NCI-H2227 (cell line): ENCODE measurements at regions not wholly inside any gene's neighbourhood (a gene's known extent, or its start where the extent isn't known, plus 50 kb on each side); places are given as distances from the start of the nearest gene placed in this dataset.
A peak's percentile ranks its signal among the peaks of the same experiment; 100 is the strongest.

Experiments
- DNase-seq: peaks from one replicate; lab custom pipeline; 2025; ENCODE audit not compliant: unreplicated experiment; lab: John Stamatoyannopoulos, UW

GRCh38 chr2:181146171-181146570 lies 165.8 kb downstream of the UBE2E3 start:
- DNase-seq: no peak

DNA sequence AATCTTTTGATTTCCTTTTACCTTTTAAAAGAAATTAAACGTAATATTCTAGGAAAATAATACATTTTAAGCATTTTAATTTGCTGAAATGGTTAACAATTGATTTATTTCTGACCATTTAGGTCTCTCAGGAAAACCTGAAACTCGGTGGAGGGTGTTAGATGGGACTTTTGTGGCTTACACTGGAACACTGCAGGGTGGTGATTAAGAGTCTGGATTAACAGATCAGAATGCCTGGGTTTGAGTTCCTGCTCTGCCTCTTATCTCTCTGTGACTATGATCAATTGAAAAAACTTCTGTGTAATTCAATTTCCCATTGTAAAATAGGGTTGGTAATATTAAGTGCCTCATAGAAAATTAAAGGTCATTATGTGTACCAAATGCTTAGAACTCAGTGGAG lies 168.7 kb downstream of the UBE2E3 start:
- no peak for DNase-seq

DNA sequence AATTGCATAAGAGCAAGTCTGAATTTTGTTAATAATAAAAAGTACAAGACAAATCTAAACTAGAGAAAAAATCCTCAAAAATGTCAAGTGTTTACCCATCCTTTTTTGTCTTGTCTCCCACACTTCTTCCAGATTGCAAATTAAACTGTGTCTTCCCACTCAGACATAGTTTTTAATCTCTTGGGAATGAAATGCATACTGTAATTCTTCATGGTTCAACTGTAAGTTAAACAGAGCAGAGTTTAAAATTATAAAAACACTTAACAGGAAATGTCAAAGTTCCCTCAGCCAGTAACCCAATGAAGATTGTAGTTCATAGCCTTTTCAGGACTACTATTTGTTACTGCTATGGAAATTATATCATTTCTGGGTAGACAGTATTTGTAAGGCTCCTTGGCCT lies 171.8 kb downstream of the UBE2E3 start:
- DNase-seq: no peak

- no peak for DNase-seq
These were observed 172.3 kb downstream of the UBE2E3 start for GRCh38 chr2:181152701-181153100.

- peak; percentile 47 for DNase-seq
These were observed 173.5 kb downstream of the UBE2E3 start for GRCh38 chr2:181153886-181154285.

DNA sequence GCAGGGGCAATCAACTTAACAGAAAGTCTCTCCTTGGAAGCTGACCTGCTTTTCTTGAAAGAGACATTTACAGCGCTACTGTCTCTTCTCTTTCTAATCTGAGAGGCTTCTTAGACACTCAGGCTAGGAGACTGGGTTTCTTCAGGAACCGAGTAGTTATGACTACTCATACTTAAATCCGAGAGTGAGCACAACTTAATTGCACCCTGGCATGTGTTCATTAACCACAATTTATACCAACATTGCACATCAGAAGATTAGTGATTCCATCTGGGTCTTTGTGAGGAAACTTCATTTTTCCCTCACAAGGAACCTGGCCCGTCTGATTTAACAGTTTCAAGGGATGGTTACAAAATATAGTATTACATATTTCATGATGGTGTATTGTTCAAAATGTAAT lies 176.9 kb downstream of the UBE2E3 start:
- no peak for DNase-seq

GRCh38 chr2:181158427-181158826 lies 178.0 kb downstream of the UBE2E3 start:
- no peak for DNase-seq

- DNase-seq: no peak
These were observed 181.2 kb downstream of the UBE2E3 start for GRCh38 chr2:181161615-181162014.

- no peak for DNase-seq
These were observed 182.7 kb downstream of the UBE2E3 start for GRCh38 chr2:181163139-181163538.

- no peak for DNase-seq
These were observed 183.3 kb downstream of the UBE2E3 start for GRCh38 chr2:181163691-181164090.

GRCh38 chr2:181164699-181165098 lies 184.3 kb downstream of the UBE2E3 start:
- no peak for DNase-seq

DNA sequence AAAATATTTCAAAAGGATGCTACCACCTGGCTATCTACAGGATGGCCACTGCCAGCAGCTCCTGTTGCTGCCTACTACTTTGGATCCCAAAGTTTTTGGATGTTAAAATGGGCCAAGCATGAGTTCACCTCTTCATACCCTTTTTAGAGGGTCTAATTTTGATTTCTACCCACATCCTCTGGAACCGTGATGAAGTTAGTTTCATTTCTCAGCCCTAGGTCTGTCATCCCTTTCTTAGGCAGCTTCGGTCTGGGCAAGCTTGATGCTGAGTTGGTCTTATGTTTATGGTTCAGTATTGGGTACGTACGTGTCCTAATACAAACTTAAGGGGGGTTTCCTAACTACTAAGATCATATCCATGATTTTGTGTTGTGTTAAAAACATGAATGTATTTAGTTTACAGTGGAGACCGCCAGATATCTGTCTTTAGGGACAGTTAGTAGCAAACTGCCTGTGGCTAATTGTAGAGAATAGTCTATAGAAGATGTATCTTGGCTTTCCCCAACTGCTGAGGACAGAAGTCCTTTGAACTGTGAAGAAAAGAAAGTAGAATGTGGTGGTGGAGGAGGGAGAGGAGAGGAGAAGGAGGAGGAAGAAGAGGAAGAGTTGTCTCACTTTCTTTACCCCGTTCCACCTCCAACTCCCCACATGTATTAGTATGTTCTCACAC lies 184.9 kb downstream of the UBE2E3 start:
- DNase-seq: no peak

GRCh38 chr2:181169503-181169902 lies 189.1 kb downstream of the UBE2E3 start:
- no peak for DNase-seq

DNA sequence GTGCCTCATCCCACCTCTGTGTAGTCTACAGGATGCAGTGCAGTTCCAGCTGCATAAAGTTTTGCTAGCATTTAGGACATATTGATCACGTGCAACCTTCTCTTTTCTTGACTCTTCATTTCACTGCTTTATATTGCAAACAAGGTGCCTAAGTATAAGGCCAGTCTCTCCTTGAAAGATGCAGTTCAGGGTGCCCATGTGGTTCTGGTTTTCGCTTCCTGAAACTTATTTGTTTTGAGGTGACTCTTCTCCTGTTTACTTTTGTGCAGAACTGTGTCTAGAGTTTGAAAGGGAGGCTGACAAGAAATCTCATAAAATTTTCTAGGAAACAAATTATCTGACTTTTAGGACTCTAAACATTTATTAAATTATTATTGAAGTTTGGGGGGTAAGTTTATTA lies 189.9 kb downstream of the UBE2E3 start:
- no peak for DNase-seq

GRCh38 chr2:181172676-181173075 lies 192.3 kb downstream of the UBE2E3 start:
- DNase-seq: no peak

GRCh38 chr2:181174611-181175580 lies 194.5 kb downstream of the UBE2E3 start:
- DNase-seq: no peak

- DNase-seq: no peak
These were observed 196.1 kb downstream of the UBE2E3 start for GRCh38 chr2:181176540-181176939.

- no peak for DNase-seq
These were observed 197.0 kb downstream of the UBE2E3 start for GRCh38 chr2:181177376-181177775.

GRCh38 chr2:181178130-181178529 lies 197.7 kb downstream of the UBE2E3 start:
- no peak for DNase-seq

GRCh38 chr2:181178823-181179412 lies 198.5 kb downstream of the UBE2E3 start:
- DNase-seq: no peak

- DNase-seq: no peak
These were observed 203.6 kb downstream of the UBE2E3 start for GRCh38 chr2:181183878-181184542.
